ENCODE measurements at regions not wholly inside any gene's neighbourhood (a gene's known extent, or its start where the extent isn't known, plus 50 kb on each side); places are given as distances from the start of the nearest gene placed in this dataset.

GRCh38 chr11:131242476-131243000 lies 127.9 kb upstream of the NTM start:
- DNase-seq: no peak

DNA sequence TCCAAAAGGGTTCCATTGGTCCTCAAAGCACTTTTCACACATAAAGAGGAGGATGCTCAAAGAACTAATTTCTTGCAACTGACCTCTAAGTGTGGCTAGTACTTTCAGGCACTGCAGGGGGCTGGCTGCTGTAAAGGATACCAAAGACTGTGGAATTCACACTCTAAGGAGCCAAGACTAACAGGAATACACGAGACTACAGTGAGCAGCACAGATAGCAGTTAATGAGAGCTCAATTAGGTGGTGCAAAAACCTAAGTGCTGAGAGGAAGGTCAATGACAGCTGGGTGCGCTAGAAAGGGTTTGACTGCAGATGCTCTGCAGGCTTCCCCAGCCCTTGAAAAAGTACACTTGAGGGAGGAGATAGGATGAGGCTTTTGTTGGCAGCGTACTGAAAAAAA lies 124.3 kb upstream of the NTM start:
- DNase-seq: no peak

DNA sequence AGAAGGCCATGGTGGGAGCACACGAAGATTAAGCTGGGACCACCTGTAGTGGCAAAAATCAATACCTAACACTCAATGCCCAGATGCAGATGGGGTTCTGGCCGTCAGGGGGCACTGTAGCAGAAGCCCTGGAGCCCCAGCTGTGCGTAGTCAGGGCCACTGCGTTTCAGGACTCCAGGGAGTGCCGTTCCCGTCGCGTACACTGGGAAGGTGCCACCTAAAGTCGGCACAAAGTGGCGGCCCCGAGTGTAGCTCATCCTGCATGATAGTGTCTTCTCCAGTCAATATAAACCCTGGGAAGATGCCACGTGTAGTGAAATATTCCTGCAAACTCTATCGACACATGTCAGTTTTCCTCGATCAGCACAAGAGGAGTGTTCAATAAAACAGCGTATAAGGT lies 123.8 kb upstream of the NTM start:
- no peak for DNase-seq

DNA sequence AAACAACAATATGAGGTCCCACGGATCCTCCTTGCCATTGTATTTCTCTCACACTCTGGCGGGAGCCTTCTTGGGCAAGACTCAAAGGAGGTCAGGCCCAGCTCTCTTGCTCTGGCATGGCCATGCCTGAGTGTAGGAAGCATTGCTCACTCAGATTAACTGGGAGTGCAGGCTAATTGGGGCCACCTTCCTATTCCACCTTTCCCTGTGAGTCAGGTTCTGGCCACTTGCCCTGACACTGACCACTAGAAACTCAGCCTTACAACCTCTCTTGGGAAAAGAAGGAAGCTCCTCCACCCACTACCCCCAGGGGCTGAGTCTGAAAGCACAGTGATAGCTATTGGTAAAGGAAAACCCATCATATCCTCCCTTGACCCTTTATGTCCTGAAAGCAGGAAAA lies 121.8 kb upstream of the NTM start:
- no peak for DNase-seq

GRCh38 chr11:131253142-131253655 lies 117.2 kb upstream of the NTM start:
- no peak for DNase-seq

DNA sequence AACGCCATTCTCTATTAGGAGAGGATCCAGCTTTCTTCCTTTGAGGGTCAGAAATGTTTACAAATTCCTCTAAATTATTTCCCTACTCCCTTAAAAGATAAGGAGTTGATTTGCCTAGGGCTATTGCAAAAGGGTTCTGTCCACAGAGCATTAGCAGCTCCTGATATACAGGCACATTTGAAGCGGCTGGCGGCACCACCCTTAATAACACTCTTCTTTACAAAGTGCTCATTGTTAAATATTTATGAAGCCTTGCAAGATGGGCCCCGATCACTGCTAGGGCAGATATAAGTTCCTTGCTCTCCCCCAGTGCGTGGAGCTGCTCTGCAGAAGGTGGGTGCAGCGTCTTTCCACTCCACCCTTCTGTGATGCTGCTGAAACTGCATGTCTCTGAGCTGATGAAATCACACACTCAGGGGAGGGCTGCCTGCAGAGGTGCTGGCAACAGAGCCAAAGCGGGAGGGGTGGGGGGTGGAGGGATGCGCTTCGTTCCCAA lies 116.7 kb upstream of the NTM start:
- DNase-seq: no peak

DNA sequence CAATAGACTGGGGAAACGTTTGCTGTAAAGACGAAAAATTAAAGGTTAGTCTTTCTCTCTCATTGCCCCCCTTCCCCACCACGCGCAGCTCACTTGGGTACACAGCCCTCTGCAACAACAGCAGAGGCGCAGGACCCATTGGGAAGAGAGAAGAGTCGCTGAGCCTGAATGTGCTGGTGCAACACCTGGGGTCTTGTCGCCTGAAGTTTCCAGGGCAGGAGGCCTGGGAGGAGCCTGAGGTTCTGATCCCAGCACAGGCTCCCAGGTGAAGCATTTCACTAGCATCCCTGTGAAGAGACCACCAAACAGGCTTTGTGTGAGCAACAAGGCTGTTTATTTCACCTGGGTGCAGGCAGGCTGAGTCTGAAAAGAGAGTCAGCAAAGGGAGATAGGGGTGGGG lies 116.2 kb upstream of the NTM start:
- no peak for DNase-seq

GRCh38 chr11:131274233-131274632 lies 96.2 kb upstream of the NTM start:
- DNase-seq: no peak

GRCh38 chr11:131275580-131275979 lies 94.8 kb upstream of the NTM start:
- no peak for DNase-seq

GRCh38 chr11:131278472-131278871 lies 91.9 kb upstream of the NTM start:
- DNase-seq: no peak

GRCh38 chr11:131279654-131280384 lies 90.6 kb upstream of the NTM start:
- DNase-seq: no peak

DNA sequence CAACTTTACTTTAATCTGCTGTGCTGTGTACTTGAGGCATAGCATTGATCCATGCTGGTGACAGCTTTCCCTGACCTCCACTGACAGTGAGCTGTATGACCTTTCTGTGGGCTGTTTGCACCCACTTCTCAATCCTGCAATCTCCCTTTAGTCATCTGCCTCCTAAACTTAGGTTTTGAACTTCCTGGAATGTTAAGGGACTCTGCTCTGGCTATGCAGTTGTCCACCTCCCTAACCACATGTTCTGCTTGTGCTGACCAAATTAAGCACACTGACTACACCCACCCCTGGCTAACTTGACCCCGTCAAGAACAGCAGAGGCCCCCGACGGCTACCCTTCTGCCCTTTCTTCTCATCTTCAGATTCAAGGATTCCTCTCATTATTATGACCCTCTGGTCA lies 89.1 kb upstream of the NTM start:
- no peak for DNase-seq

- no peak for DNase-seq
These were observed 86.4 kb upstream of the NTM start for GRCh38 chr11:131284041-131284440.

DNA sequence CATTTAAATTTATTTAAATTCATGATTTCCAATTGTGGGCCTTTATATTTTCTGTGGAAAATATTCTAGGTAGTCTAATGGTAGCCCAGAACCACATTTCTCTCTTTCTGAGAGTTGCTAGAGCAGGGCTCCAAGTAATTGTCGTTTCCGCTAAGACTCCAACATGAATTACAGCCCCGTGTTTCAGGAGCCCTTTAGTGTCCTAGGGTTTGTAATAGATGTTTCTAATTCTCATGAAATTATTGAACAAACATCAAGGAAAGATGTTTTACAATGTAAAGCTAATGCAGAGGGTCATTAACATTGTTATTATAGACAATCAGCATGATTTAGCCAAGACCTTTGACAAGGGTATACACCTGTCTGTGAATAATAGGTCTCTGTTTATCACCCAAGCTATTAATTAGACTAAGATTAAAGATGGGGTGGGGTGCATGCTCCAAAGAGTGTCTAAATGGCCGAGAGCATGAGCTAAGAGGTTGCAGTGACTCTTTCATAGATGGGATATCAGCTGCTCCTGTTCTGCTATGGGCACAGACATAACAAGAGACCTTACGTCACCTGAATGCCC lies 81.8 kb upstream of the NTM start:
- no peak for DNase-seq

- no peak for DNase-seq
These were observed 80.2 kb upstream of the NTM start for GRCh38 chr11:131290185-131290584.

GRCh38 chr11:131295986-131296385 lies 74.4 kb upstream of the NTM start:
- DNase-seq: no peak

DNA sequence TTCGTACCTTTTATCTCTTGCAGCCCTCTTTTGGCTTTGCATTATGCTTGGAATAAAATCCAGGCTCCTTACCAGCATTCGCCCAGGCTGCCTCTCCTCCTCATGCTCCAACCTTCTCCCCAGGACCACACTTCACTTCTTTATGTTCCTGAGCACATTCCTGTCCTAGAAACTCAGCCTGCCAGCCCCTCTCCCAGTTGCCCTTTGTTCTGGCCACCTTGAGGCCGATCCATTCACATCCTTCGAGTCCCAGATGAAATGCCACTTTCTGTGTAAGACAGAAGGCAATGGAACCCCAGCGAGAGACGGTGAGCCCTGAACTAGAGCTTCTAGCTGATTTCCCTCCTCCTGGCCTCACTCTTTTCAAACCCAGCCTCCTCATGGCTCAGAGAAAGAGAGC lies 73.0 kb upstream of the NTM start:
- no peak for DNase-seq

DNA sequence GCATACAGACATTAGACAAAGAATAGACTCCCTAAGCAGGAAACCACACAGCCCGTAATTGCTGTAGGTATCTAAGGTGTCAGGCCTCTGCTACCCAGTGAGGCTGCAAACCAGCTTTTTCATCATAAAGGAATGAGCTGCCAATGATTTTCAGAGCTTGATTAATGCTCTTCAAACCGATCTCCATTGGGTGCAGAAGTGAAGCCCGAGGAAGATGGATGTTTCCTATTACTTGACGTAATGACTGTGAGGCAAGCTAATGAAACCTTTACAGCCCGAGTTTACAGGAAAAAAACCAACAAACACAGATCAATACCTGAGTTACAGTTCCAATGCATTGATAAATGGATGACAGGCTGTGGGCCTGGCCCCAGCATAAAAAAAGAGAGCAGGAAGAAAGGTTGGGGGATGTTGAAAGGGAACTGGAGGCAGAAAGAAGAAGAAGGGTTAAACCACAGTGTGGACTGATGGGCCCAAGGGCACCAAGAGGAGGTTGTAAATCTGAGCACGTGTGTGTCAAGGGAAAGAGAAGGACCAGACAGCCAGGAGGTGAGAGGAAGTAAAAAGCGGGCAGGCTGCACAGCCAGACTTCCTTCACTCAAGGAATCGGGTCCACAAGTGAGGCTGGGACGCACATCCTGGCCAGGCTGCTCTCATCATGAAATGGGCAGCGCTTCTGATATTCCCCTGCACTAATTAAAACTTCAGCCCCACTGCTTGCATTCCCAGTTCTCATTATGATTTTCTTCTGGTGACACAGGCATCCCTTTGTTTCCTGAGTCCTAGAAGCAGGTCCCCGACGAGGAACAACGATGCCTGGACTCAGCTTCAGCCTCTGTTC lies 70.6 kb upstream of the NTM start:
- DNase-seq: no peak

DNA sequence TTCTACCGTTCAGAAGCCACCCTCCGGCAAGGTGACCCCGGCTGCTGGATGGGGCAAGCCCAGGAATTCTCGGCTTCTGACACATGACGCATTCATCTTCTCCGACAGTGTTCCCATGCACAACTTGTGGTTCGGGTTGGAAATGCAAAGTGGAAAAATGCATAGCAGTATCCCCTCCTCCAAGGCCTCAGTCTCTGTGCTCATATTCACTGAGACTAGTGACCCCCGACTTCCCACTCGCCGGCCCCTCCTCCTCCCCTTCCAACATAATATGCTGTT lies 70.0 kb upstream of the NTM start:
- no peak for DNase-seq

- no peak for DNase-seq
These were observed 69.1 kb upstream of the NTM start for GRCh38 chr11:131301306-131301705.

DNA sequence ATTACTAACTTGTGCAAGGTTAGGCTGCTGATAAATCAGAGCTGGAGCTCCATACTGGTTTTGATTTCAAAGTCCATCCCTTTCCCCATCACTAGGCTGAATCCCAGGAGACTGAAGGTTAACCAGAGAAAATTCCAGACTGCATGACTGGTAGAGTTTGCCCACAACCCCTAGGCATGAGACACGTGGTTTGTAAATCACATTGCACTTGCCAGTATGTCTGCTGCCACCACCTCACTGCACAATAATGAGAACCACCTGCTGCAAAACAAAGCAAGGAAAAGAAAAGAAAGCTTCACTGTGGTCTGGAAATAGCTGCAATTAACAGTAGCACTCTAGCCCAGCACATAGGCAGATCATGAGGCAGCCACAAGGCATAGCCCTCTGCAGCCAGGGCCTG lies 67.6 kb upstream of the NTM start:
- no peak for DNase-seq

GRCh38 chr11:131303611-131304119 lies 66.8 kb upstream of the NTM start:
- DNase-seq: no peak

- DNase-seq: no peak
These were observed 65.4 kb upstream of the NTM start for GRCh38 chr11:131305005-131305404.

DNA sequence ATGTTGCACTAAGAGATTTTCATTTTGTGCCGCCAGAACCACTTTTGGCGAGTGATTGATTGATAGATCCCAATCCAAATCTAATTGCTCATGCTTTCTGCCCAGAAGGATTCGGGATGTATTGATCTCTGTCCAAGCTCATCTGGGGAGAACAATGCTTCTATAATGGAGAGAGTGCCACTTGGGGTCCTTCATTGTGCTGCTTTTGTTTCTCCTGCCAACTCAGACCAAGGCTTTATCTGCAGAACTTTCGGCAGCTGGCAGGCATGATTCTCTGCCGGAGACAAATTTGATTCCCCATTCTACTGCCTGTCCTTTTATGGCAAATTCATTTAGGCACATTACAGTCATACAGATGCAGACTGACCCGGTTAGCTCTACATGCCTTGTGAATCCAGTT lies 62.9 kb upstream of the NTM start:
- no peak for DNase-seq

Measured in CD4-positive, alpha-beta T cell treated with Interleukin-15 for 1 hour (primary cell).